ENCODE measurements at regions not wholly inside any gene's neighbourhood (a gene's known extent, or its start where the extent isn't known, plus 50 kb on each side); places are given as distances from the start of the nearest gene placed in this dataset.

- no peak for ATAC-seq
- Histone ChIP-seq H3K27ac (no peak overlapping the region), H3K4me3 (no peak overlapping the region), H3K27me3 (no peaks in the 10 kb centered on the region), H3K36me3 (no peaks in the 10 kb centered on the region), H3K9me3 (no peaks in the 10 kb centered on the region), H3K4me1 (no peaks in the 10 kb centered on the region)
- no peak for TF ChIP-seq CTCF (IDR thresholded peaks at IDR 0.05)
- no peak for TF ChIP-seq POLR2A (IDR thresholded peaks at IDR 0.05)
- no peak for TF ChIP-seq POLR2AphosphoS5 (IDR thresholded peaks at IDR 0.05)
- TF ChIP-seq EP300 (IDR thresholded peaks at IDR 0.05): no peak
- 68 to 71% methylated on average over 3 to 4 of the region's 4 CpGs for WGBS, 2 donors (ENCODE audit: low coverage in 1 of 2)
Observed at GRCh38 chr1:238088560-238089290, 198.0 kb upstream of the ZP4 start.

GRCh38 chr1:238073991-238074390 is 183.3 kb upstream of the ZP4 start:
- H3K4me3 ChIP-seq: no peak overlapping the region
- H3K36me3 ChIP-seq: no peaks in the 10 kb centered on the region
- no peak for ATAC-seq
- no peak for TF ChIP-seq EP300 (IDR thresholded peaks at IDR 0.05)
- H3K27me3 ChIP-seq: no peaks in the 10 kb centered on the region
- no peaks in the 10 kb centered on the region for H3K4me1 ChIP-seq
- H3K9me3 ChIP-seq: no peaks in the 10 kb centered on the region
- H3K27ac ChIP-seq: no peak overlapping the region
- 67 to 84% methylated on average over 1 of the region's 1 CpG for WGBS, 2 donors (ENCODE audit: low coverage in 1 of 2)

GRCh38 chr1:238071061-238071460 is 180.3 kb upstream of the ZP4 start:
- Histone ChIP-seq H3K36me3 (no peaks in the 10 kb centered on the region), H3K27ac (no peak overlapping the region), H3K27me3 (no peaks in the 10 kb centered on the region), H3K4me1 (no peaks in the 10 kb centered on the region), H3K9me3 (no peaks in the 10 kb centered on the region), H3K4me3 (no peak overlapping the region)
- TF ChIP-seq CTCF (IDR thresholded peaks at IDR 0.05) (no peak), EP300 (IDR thresholded peaks at IDR 0.05) (no peak), POLR2AphosphoS5 (IDR thresholded peaks at IDR 0.05) (no peak), POLR2A (IDR thresholded peaks at IDR 0.05) (no peak)
- no peak for ATAC-seq
- WGBS, 2 donors (ENCODE audit: low coverage in 1 of 2): 75 to 82% methylated on average over 3 of the region's 3 CpGs

- Histone ChIP-seq H3K9me3 (no peaks in the 10 kb centered on the region), H3K4me1 (no peaks in the 10 kb centered on the region), H3K27ac (no peak overlapping the region), H3K27me3 (no peaks in the 10 kb centered on the region), H3K36me3 (no peaks in the 10 kb centered on the region), H3K4me3 (no peak overlapping the region)
- WGBS, 2 donors (ENCODE audit: low coverage in 1 of 2): 83% methylated on average over 1 of the region's 4 CpGs; no CpG with 5 or more reads in 1 of the 2 donors
- no peak for ATAC-seq
- TF ChIP-seq POLR2A (IDR thresholded peaks at IDR 0.05) (no peak), CTCF (IDR thresholded peaks at IDR 0.05) (no peak), EP300 (IDR thresholded peaks at IDR 0.05) (no peak), POLR2AphosphoS5 (IDR thresholded peaks at IDR 0.05) (no peak)
Observed at GRCh38 chr1:238063454-238063853, 172.7 kb upstream of the ZP4 start.

GRCh38 chr1:238061967-238062613 is 171.4 kb upstream of the ZP4 start:
- no peak for ATAC-seq

More at GRCh38 chr1:238061967-238062613, 171.4 kb upstream of the ZP4 start:
- no peak overlapping the region for H3K4me3 ChIP-seq
- no peaks in the 10 kb centered on the region for H3K9me3 ChIP-seq
- no peaks in the 10 kb centered on the region for H3K4me1 ChIP-seq
- no peak overlapping the region for H3K27ac ChIP-seq
- WGBS, 2 donors (ENCODE audit: low coverage in 1 of 2): 79 to 92% methylated on average over 3 of the region's 3 CpGs
- H3K36me3 ChIP-seq: no peaks in the 10 kb centered on the region
- no peak for TF ChIP-seq POLR2AphosphoS5 (IDR thresholded peaks at IDR 0.05)
- no peak for TF ChIP-seq POLR2A (IDR thresholded peaks at IDR 0.05)
- no peak for TF ChIP-seq CTCF (IDR thresholded peaks at IDR 0.05)
- TF ChIP-seq EP300 (IDR thresholded peaks at IDR 0.05): no peak
- H3K27me3 ChIP-seq: no peaks in the 10 kb centered on the region
